Neural progenitor cell (in vitro differentiated cells): ENCODE measurements at regions not wholly inside any gene's neighbourhood (a gene's known extent, or its start where the extent isn't known, plus 50 kb on each side); places are given as distances from the start of the nearest gene placed in this dataset.

ENCODE experiments used
- DNase-seq: peaks from one replicate; pipeline ENCODE4 v3.0.0-alpha.2; 2016; ENCODE audit warnings: low spot score
- H2AFZ ChIP-seq: fragments of 200-600 bp; sonication (generic); replicated peaks from 2 replicates; pipeline ENCODE4 v1.6.1; 2016; ENCODE audit warnings: antibody characterized with exemption
- H3F3A ChIP-seq: fragments of 200-600 bp; sonication (generic); 2 replicates; pipeline ENCODE4 v1.6.1; 2016; ENCODE audit warnings: antibody characterized with exemption, low read depth
- H3K27ac ChIP-seq: fragments of 200-600 bp; sonication (generic); 2 replicates; pipeline ENCODE4 v1.5.1; 2016; ENCODE audit warnings: mild to moderate bottlenecking
- H3K27me3 ChIP-seq: fragments of 200-600 bp; sonication (generic); 2 replicates; pipeline ENCODE4 v1.6.1; 2016; ENCODE audit warnings: mild to moderate bottlenecking, moderate library complexity
- H3K36me3 ChIP-seq: fragments of 200-600 bp; sonication (generic); 2 replicates; pipeline ENCODE4 v1.5.1; 2016
- H3K4me1 ChIP-seq: fragments of 200-600 bp; sonication (generic); 2 replicates; pipeline ENCODE4 v1.6.1; 2016; ENCODE audit warnings: mixed run types
- H3K4me2 ChIP-seq: fragments of 200-600 bp; sonication (generic); 2 replicates; pipeline ENCODE4 v1.6.1; 2016
- H3K4me3 ChIP-seq: fragments of 200-600 bp; sonication (generic); 2 replicates; pipeline ENCODE4 v1.5.1; 2016
- H3K79me2 ChIP-seq: fragments of 200-600 bp; sonication (generic); 2 replicates; pipeline ENCODE4 v1.6.1; 2016; ENCODE audit warnings: low read depth
- H3K9ac ChIP-seq: fragments of 200-600 bp; sonication (generic); 2 replicates; pipeline ENCODE4 v1.6.1; 2016
- H3K9me3 ChIP-seq: fragments of 200-600 bp; sonication (generic); 2 replicates; pipeline ENCODE4 v1.5.1; 2016; ENCODE audit warnings: low read depth
- H4K20me1 ChIP-seq: fragments of 200-600 bp; sonication (generic); 2 replicates; pipeline ENCODE4 v1.6.1; 2016; ENCODE audit warnings: low read depth
- H3K27ac Mint-ChIP-seq: 3 replicates; pipeline ENCODE4 v1.8.0; 2021; ENCODE audit warnings: mixed read lengths
- H3K27me3 Mint-ChIP-seq: 2 replicates; pipeline ENCODE4 v1.8.0; 2022; ENCODE audit warnings: low read depth, mild to moderate bottlenecking, inconsistent platforms, moderate library complexity, mixed read lengths; ENCODE audit not compliant: insufficient read depth
- H3K36me3 Mint-ChIP-seq: 3 replicates; pipeline ENCODE4 v1.8.0; 2021; ENCODE audit warnings: mixed read lengths
- H3K4me1 Mint-ChIP-seq: 3 replicates; pipeline ENCODE4 v1.8.0; 2021; ENCODE audit warnings: mixed read lengths
- H3K4me3 Mint-ChIP-seq: 3 replicates; pipeline ENCODE4 v1.8.0; 2021; ENCODE audit warnings: mild to moderate bottlenecking, moderate library complexity, mixed read lengths
- H3K9me3 Mint-ChIP-seq: 3 replicates; pipeline ENCODE4 v1.8.0; 2020; ENCODE audit warnings: mixed read lengths
- CTCF ChIP-seq: fragments of 200-600 bp; sonication (generic); IDR thresholded peaks from 2 replicates; pipeline ENCODE4 v1.5.1; 2017; ENCODE audit warnings: antibody characterized with exemption, mild to moderate bottlenecking
- EZH2 ChIP-seq: fragments of 200-600 bp; sonication (generic); IDR thresholded peaks from 2 replicates; pipeline ENCODE4 v1.6.1; 2017; ENCODE audit warnings: antibody characterized with exemption, mild to moderate bottlenecking, moderate library complexity
- EZH2phosphoT487 ChIP-seq: fragments of 200-600 bp; sonication (generic); IDR thresholded peaks from 2 replicates; pipeline ENCODE4 v1.6.1; 2017; ENCODE audit warnings: antibody characterized with exemption

- no peaks in the 10 kb centered on the region for H4K20me1 ChIP-seq
Observed at GRCh38 chr4:145279122-145279960, 99.0 kb upstream of the OTUD4 start.

GRCh38 chr4:145278341-145279121 is 98.1 kb upstream of the OTUD4 start:
- no peaks in the 10 kb centered on the region for H3K4me1 ChIP-seq
- H3K27ac ChIP-seq, result no peak overlapping the region
- no peak overlapping the region for H3K4me3 ChIP-seq
- Mint-ChIP-seq H3K36me3 (no peaks in the 10 kb centered on the region), H3K27ac (no peak overlapping the region), H3K4me1 (no peaks in the 10 kb centered on the region), H3K27me3 (peaks cover 3% of the 10 kb centered on the region), H3K9me3 (no peaks in the 10 kb centered on the region), H3K4me3 (no peak overlapping the region)
- no peaks in the 10 kb centered on the region for H4K20me1 ChIP-seq
- H3K36me3 ChIP-seq, result no peaks in the 10 kb centered on the region
- no peak for DNase-seq
- no peaks in the 10 kb centered on the region for H3F3A ChIP-seq
- H3K27me3 ChIP-seq, result no peaks in the 10 kb centered on the region
- H3K9me3 ChIP-seq, result no peaks in the 10 kb centered on the region
- no peak for TF ChIP-seq EZH2phosphoT487
- TF ChIP-seq EZH2, result no peak
- TF ChIP-seq CTCF, result no peak
- H3K9ac ChIP-seq, result no peak overlapping the region
- H3K79me2 ChIP-seq, result no peaks in the 10 kb centered on the region
- H2AFZ ChIP-seq, result no peak overlapping the region
- H3K4me2 ChIP-seq, result no peak overlapping the region

More at GRCh38 chr4:145279122-145279960, 99.0 kb upstream of the OTUD4 start:
- Histone ChIP-seq H3K9me3 (no peaks in the 10 kb centered on the region), H2AFZ (no peak overlapping the region), H3K4me1 (no peaks in the 10 kb centered on the region), H3K4me2 (no peak overlapping the region), H3K27ac (no peak overlapping the region), H3K9ac (no peak overlapping the region), H3K27me3 (no peaks in the 10 kb centered on the region), H3K79me2 (no peaks in the 10 kb centered on the region), H3K4me3 (no peak overlapping the region), H3F3A (no peaks in the 10 kb centered on the region), H3K36me3 (no peaks in the 10 kb centered on the region)
- Mint-ChIP-seq H3K4me1 (no peaks in the 10 kb centered on the region), H3K36me3 (no peaks in the 10 kb centered on the region), H3K4me3 (no peak overlapping the region), H3K27ac (no peak overlapping the region), H3K27me3 (no peaks in the 10 kb centered on the region), H3K9me3 (no peaks in the 10 kb centered on the region)
- DNase-seq, result no peak
- no peak for TF ChIP-seq EZH2

GRCh38 chr4:145277011-145277410 is 96.6 kb upstream of the OTUD4 start:
- Histone ChIP-seq H3K36me3 (no peaks in the 10 kb centered on the region), H3K4me1 (no peaks in the 10 kb centered on the region), H3K9ac (no peak overlapping the region), H3K27ac (no peak overlapping the region), H3K9me3 (no peaks in the 10 kb centered on the region), H2AFZ (no peak overlapping the region), H3F3A (no peaks in the 10 kb centered on the region), H3K27me3 (no peaks in the 10 kb centered on the region), H3K79me2 (no peaks in the 10 kb centered on the region), H3K4me3 (no peak overlapping the region), H4K20me1 (no peaks in the 10 kb centered on the region), H3K4me2 (no peak overlapping the region)
- H3K4me1 Mint-ChIP-seq, result no peaks in the 10 kb centered on the region
- TF ChIP-seq CTCF (no peak), EZH2 (no peak), EZH2phosphoT487 (no peak)
- peaks cover 3% of the 10 kb centered on the region for H3K27me3 Mint-ChIP-seq
- DNase-seq, result no peak
- no peaks in the 10 kb centered on the region for H3K9me3 Mint-ChIP-seq
- H3K36me3 Mint-ChIP-seq, result no peaks in the 10 kb centered on the region
- no peak overlapping the region for H3K4me3 Mint-ChIP-seq
- no peak overlapping the region for H3K27ac Mint-ChIP-seq

GRCh38 chr4:145276050-145276449 is 95.7 kb upstream of the OTUD4 start:
- Mint-ChIP-seq H3K4me3 (no peak overlapping the region), H3K36me3 (no peaks in the 10 kb centered on the region), H3K4me1 (no peaks in the 10 kb centered on the region), H3K27me3 (peaks cover 3% of the 10 kb centered on the region), H3K27ac (no peak overlapping the region), H3K9me3 (no peaks in the 10 kb centered on the region)
- no peak for DNase-seq
- Histone ChIP-seq H2AFZ (no peak overlapping the region), H3K4me1 (no peaks in the 10 kb centered on the region), H4K20me1 (no peaks in the 10 kb centered on the region), H3K27me3 (no peaks in the 10 kb centered on the region), H3K79me2 (no peaks in the 10 kb centered on the region), H3K4me3 (no peak overlapping the region), H3F3A (no peaks in the 10 kb centered on the region), H3K4me2 (no peak overlapping the region), H3K27ac (no peak overlapping the region), H3K9me3 (no peaks in the 10 kb centered on the region), H3K36me3 (no peaks in the 10 kb centered on the region), H3K9ac (no peak overlapping the region)
- TF ChIP-seq EZH2, result no peak
- no peak for TF ChIP-seq EZH2phosphoT487
- no peak for TF ChIP-seq CTCF
